HG03064 (cell line): ENCODE measurements at regions not wholly inside any gene's neighbourhood (a gene's known extent, or its start where the extent isn't known, plus 50 kb on each side); places are given as distances from the start of the nearest gene placed in this dataset.
"Not testable (repeated sequence)": the region's sequence is repeated elsewhere in the genome, so short reads cannot be mapped to it uniquely, and the experiment has no call there.

Experiments
- ATAC-seq: cut with Tn5 transposase; IDR thresholded peaks from one replicate; pipeline ENCODE4 v1.9.1; 2021; ENCODE audit warnings: low read depth; ENCODE audit not compliant: unreplicated experiment

DNA sequence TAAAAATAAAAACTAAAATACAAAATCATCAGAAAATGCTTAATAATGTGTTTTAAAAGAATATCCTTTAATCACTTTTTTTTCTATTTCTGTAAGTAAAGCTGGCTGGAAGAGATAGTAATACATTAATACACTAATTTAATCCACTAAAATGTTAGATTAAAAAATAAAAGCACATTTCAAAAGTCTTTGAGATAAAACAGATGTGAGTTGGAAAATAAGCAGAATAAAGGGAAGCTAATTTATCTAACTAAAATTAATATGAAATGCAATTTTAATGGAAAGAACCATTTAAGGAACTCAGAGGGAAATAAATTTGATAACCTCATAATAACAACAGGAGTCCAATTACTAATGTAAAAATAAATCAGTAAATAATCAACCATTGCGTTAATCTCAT lies 774.8 kb upstream of the MBL2 start:
- no peak for ATAC-seq

DNA sequence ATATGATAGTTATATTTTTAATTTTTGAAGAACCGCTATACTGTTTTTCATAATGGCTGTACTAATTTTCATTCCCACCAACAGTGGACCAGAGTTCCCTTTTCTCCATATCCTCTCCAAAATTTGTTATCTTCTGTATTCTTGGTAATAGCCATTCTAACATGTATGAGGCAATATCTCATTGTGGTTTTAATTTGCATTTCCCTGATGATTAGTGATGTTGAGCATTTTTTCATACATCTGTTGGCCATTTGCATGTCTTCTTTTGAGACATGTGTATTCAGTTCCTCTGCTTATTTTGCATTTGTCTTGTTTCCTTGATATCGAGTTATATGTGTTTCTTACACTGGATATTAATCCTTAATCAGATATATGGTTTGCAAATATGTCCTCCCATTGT lies 770.8 kb upstream of the MBL2 start:
- no peak for ATAC-seq

DNA sequence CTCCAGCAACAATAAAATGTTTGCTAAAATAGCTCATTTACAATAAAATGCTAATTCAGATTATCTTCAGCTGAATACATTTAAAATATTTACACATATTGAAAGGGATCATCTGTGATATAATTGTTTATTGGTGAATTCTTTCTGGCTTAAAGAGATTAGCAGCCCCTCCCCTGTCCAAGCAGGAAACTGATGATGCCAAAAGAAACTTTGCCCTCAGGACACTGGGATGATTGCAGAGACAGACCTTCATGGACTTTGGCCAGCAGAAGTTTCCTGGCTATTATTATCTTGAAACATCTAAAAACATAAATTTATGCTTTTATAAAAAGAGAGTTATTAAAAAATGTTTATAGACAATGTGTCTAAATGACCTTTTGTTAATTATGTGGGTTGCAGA lies 764.9 kb upstream of the MBL2 start:
- ATAC-seq = no peak

- ATAC-seq = no peak
These were observed 763.7 kb upstream of the MBL2 start for GRCh38 chr10:53536322-53536721.

GRCh38 chr10:53534428-53534827 lies 761.8 kb upstream of the MBL2 start:
- no peak for ATAC-seq

DNA sequence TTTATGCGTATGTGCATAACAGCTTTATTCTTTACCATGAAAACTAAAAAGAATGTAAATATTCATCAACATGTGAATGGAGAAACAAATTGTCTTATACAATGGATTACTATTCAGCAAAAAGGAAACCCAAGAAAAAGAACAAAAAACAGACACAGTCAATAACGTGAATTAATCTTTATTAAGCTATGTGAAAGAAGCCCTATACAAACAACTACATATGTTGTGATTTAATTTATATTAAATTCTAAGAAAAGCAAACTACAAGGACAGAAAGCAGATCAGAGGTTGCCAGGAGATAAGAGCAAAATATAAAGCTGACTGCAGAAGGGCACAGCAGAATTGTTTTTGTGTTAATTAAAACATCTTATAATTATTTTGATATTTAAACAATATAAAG lies 756.4 kb upstream of the MBL2 start:
- ATAC-seq = no peak

GRCh38 chr10:53521046-53521445 lies 748.5 kb upstream of the MBL2 start:
- no peak for ATAC-seq

- no peak for ATAC-seq
These were observed 735.6 kb upstream of the MBL2 start for GRCh38 chr10:53508197-53508596.

DNA sequence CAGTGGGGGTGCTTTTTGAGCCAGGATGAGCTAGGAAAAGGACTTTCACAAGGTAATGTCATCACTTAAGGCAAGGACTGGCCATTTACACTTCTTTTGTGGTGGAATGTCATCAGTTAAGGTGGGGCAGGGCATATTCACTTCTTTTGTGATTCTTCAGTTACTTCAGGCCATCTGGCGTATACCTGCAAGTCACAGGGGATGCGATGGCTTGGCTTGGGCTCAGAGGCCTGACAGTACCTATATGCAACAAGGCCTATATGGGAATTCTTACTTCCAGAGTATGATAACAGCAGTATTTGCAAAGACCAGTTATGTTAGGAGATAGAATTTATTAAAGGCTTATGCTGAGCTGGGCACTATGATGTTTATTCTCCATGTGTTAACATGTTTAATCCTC lies 731.9 kb upstream of the MBL2 start:
- not testable (repeated sequence) for ATAC-seq

GRCh38 chr10:53491774-53492173 lies 719.2 kb upstream of the MBL2 start:
- no peak for ATAC-seq

- ATAC-seq = no peak
These were observed 718.0 kb upstream of the MBL2 start for GRCh38 chr10:53490553-53490952.

- ATAC-seq = no peak
These were observed 717.0 kb upstream of the MBL2 start for GRCh38 chr10:53489335-53490182.

GRCh38 chr10:53487019-53487983 lies 714.7 kb upstream of the MBL2 start:
- no peak for ATAC-seq

GRCh38 chr10:53485422-53485821 lies 712.8 kb upstream of the MBL2 start:
- not testable (repeated sequence) for ATAC-seq

DNA sequence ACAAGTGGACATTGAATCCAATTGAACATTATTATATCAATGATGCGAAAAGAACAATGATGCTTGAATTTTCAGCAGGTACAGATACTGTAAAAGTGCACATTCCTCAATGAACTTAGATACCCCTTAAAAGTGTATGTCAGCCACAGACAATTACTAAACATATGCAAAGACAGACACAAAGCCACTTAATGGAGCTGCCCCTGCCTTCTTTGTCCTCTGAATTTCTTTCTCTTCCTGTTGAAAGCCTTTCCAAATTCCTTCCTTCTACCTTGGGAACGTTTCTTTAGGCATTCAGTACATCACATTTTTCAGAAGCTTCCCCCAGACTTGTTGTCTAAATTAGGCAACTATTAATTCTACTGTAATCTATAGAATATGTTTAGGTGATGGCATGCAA lies 706.8 kb upstream of the MBL2 start:
- ATAC-seq = no peak

DNA sequence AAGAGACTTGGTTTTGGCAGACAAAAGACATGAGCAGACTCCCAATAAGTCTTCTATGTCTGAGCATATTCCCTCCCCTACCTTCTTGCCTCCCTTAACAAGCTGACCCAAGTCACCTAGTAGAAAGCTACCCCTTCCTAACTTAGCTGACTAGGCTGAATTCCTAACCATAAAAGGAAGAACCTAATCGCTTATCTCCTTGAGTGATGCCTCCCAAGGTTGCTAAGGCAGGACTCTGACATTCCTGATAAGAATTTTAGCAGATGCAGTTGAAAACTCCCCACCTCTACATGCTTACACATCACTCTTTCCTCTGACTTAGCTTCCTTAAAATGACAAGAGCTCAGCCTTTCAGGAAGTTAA lies 704.7 kb upstream of the MBL2 start:
- no peak for ATAC-seq

- no peak for ATAC-seq
These were observed 704.2 kb upstream of the MBL2 start for GRCh38 chr10:53476650-53477312.

GRCh38 chr10:53469383-53469782 lies 696.8 kb upstream of the MBL2 start:
- no peak for ATAC-seq

DNA sequence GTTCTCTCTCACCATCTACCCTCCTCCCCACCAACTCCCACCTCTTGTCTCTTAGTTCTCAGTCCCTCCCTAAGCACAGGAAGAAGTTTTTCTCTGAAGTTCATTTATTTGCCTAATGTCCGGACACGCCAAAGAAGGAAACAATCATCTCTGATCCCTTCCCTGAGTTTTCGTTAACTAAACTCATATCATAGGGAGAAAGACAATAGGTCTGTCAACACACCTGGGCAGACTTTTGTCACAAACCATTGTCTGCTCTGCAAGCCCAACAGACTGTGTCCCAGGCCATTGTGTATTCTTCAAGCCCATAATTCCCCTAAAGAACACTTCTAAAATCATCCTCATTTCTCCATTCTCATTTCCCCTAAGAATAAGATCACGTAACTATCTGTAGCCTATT lies 691.0 kb upstream of the MBL2 start:
- no peak for ATAC-seq

DNA sequence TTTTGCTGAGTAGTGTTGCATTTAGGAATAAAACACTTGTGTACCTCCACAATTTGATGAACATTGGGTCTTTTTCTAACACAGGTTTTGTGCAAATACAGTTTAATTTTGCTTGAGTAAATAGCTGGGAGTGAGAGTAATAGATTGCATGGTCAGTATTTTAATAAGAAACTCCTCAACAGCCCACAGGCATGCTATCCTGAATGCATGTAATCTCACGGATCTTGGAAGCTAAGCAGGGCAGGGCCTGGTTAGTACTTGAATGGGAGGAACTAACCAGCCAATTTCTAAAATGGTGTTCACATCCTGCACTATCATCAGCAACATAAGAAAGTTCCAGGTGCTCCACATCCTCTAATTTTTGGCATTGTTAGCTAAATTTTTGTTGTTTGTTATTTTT lies 685.4 kb upstream of the MBL2 start:
- ATAC-seq = no peak

DNA sequence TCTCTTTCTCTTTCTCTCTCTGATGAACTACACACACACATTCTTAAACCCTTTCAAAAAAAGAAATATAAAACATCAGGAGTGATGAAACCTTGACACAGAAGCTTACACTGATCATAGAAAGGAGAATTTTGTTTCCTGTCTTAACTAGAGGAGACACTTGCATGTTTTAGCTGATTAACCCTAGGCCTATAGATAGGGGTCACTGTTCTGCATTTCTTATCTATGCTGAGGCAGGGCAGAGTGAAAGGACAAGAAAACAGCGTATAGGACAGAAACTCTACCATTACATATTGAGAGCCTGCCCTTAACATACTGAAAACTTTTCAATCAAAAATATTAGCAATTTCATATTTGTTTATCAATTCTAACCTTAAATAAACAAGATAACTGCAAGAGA lies 680.6 kb upstream of the MBL2 start:
- no peak for ATAC-seq
